ENCODE measurements at regions not wholly inside any gene's neighbourhood (a gene's known extent, or its start where the extent isn't known, plus 50 kb on each side); places are given as distances from the start of the nearest gene placed in this dataset.

DNA sequence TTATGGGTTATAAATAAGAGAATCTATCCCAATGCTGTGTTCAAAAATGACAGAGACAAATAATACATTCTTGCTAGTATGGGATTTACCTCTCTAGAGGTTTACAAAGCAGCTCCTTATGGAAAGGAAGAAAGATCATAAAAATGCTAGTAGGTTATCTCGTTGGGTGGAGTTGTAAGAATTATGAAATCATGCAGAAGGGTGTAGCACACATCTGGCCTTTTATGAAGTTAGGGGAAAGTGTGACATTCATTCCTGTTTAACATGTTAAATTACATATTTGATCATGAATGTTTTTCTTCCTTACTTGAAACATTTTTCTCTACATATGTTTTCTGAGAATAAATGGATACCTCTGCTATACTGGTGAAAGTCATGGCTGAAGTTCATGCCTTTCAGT, 414.2 kb downstream of the SH3GL2 start:
- TF ChIP-seq, protein P1, sequence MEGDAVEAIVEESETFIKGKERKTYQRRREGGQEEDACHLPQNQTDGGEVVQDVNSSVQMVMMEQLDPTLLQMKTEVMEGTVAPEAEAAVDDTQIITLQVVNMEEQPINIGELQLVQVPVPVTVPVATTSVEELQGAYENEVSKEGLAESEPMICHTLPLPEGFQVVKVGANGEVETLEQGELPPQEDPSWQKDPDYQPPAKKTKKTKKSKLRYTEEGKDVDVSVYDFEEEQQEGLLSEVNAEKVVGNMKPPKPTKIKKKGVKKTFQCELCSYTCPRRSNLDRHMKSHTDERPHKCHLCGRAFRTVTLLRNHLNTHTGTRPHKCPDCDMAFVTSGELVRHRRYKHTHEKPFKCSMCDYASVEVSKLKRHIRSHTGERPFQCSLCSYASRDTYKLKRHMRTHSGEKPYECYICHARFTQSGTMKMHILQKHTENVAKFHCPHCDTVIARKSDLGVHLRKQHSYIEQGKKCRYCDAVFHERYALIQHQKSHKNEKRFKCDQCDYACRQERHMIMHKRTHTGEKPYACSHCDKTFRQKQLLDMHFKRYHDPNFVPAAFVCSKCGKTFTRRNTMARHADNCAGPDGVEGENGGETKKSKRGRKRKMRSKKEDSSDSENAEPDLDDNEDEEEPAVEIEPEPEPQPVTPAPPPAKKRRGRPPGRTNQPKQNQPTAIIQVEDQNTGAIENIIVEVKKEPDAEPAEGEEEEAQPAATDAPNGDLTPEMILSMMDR (IDR thresholded peaks at IDR 0.05): no peak
- no peak for TF ChIP-seq POLR2A (IDR thresholded peaks at IDR 0.05)

All from tibial nerve (tissue), 3 donors.